Neural cell (in vitro differentiated cells): ENCODE measurements at regions not wholly inside any gene's neighbourhood (a gene's known extent, or its start where the extent isn't known, plus 50 kb on each side); places are given as distances from the start of the nearest gene placed in this dataset.

Source experiments
- H2AFZ ChIP-seq: fragments of 200-600, 300-800 bp; sonication (generic), shearing (Covaris generic); 2 replicates; pipeline ENCODE4 v1.6.0; 2014; ENCODE audit warnings: low read depth, mild to moderate bottlenecking, antibody characterized with exemption, low read length, moderate library complexity
- H3F3A ChIP-seq: fragments of 200-600 bp; shearing (Covaris generic); 2 replicates; pipeline ENCODE4 v1.6.1; 2016; ENCODE audit warnings: mild to moderate bottlenecking, moderate library complexity, mixed read lengths, antibody characterized with exemption, low read length; ENCODE audit not compliant: insufficient read depth, poor library complexity, severe bottlenecking
- H3K27ac ChIP-seq: fragments of 200-600, 300-800 bp; sonication (generic), shearing (Covaris generic); 2 replicates; pipeline ENCODE4 v1.5.1; 2014; ENCODE audit warnings: mild to moderate bottlenecking, low read length, moderate library complexity
- H3K27me3 ChIP-seq: fragments of 300-800, 200-600 bp; sonication (generic), shearing (Covaris generic); 2 replicates; pipeline ENCODE4 v1.6.0; 2014; ENCODE audit warnings: mild to moderate bottlenecking, low read depth, low read length, moderate library complexity; ENCODE audit not compliant: insufficient read depth
- H3K36me3 ChIP-seq: fragments of 300-800, 200-600 bp; sonication (generic), shearing (Covaris generic); 2 replicates; pipeline ENCODE4 v1.5.1; 2014; ENCODE audit warnings: mild to moderate bottlenecking, antibody characterized with exemption, low read length, moderate library complexity; ENCODE audit not compliant: insufficient read depth
- H3K4me2 ChIP-seq: fragments of 300-800, 200-600 bp; sonication (generic), shearing (Covaris generic); 2 replicates; pipeline ENCODE4 v1.6.0; 2014; ENCODE audit warnings: mild to moderate bottlenecking, low read length
- H3K4me3 ChIP-seq: fragments of 300-800, 200-600 bp; sonication (generic), shearing (Covaris generic); 2 replicates; pipeline ENCODE4 v1.5.1; 2014; ENCODE audit warnings: mild to moderate bottlenecking, low read length, moderate library complexity
- H3K79me2 ChIP-seq: fragments of 200-600 bp; shearing (Covaris generic); replicated peaks from 2 replicates; pipeline ENCODE4 v1.6.0; 2014; ENCODE audit warnings: mild to moderate bottlenecking, low read length, moderate library complexity; ENCODE audit not compliant: insufficient read depth
- H3K9ac ChIP-seq: fragments of 300-800, 200-600 bp; sonication (generic), shearing (Covaris generic); 2 replicates; pipeline ENCODE4 v1.6.1; 2016; ENCODE audit warnings: mild to moderate bottlenecking, low read length, mixed read lengths
- H3K9me2 ChIP-seq: fragments of 200-600 bp; shearing (Covaris generic); 2 replicates; pipeline ENCODE4 v1.6.1; 2016; ENCODE audit warnings: mild to moderate bottlenecking, low read length, mixed read lengths; ENCODE audit not compliant: insufficient read depth
- H3K9me3 ChIP-seq: fragments of 200-600, 300-800 bp; sonication (generic), shearing (Covaris generic); 2 replicates; pipeline ENCODE4 v1.6.1; 2016; ENCODE audit warnings: mild to moderate bottlenecking, mixed run types, low read length, moderate library complexity, mixed read lengths
- H4K20me1 ChIP-seq: fragments of 200-600 bp; shearing (Covaris generic); 2 replicates; pipeline ENCODE4 v1.6.1; 2016; ENCODE audit warnings: mild to moderate bottlenecking, mixed run types; ENCODE audit not compliant: insufficient read depth
- CTCF ChIP-seq: fragments of 450-650 bp; IDR thresholded peaks from 2 replicates; pipeline ENCODE4 v1.5.1; 2014; ENCODE audit warnings: antibody characterized with exemption, mild to moderate bottlenecking, moderate library complexity; ENCODE audit not compliant: poor library complexity, severe bottlenecking
- EP300 ChIP-seq: fragments of 450-650 bp; conservative IDR thresholded peaks from 2 replicates; pipeline ENCODE4 v1.6.1; 2014; ENCODE audit warnings: antibody characterized with exemption, mild to moderate bottlenecking, moderate library complexity; ENCODE audit not compliant: poor library complexity, severe bottlenecking
- EZH2 ChIP-seq: fragments of 200-600, 300-800 bp; shearing (Covaris generic), sonication (generic); IDR thresholded peaks from 2 replicates; pipeline ENCODE4 v1.6.1; 2014; ENCODE audit warnings: antibody characterized with exemption, low read length, borderline replicate concordance, mild to moderate bottlenecking; ENCODE audit not compliant: insufficient read depth, poor library complexity, severe bottlenecking
- MXI1 ChIP-seq: fragments of 450-650 bp; conservative IDR thresholded peaks from 2 replicates; pipeline ENCODE4 v1.6.1; 2014; ENCODE audit warnings: antibody characterized with exemption, mild to moderate bottlenecking; ENCODE audit not compliant: poor library complexity, severe bottlenecking
- POLR2AphosphoS5 ChIP-seq: IDR thresholded peaks from 2 replicates; pipeline ENCODE4 v1.6.1; 2012
- RAD21 ChIP-seq: fragments of 450-650 bp; conservative IDR thresholded peaks from 2 replicates; pipeline ENCODE4 v1.6.1; 2014; ENCODE audit warnings: antibody characterized with exemption, mild to moderate bottlenecking, moderate library complexity
- REST ChIP-seq: IDR thresholded peaks from 2 replicates; pipeline ENCODE4 v1.6.1; 2012; ENCODE audit warnings: borderline replicate concordance
- SMC3 ChIP-seq: fragments of 450-650 bp; conservative IDR thresholded peaks from 2 replicates; pipeline ENCODE4 v1.6.1; 2014; ENCODE audit warnings: antibody characterized with exemption, mild to moderate bottlenecking, moderate library complexity; ENCODE audit not compliant: poor library complexity
- TAF1 ChIP-seq: IDR thresholded peaks from 2 replicates; pipeline ENCODE4 v1.6.1; 2012; ENCODE audit warnings: low read depth

GRCh38 chr10:57513637-57514036 lies 754.1 kb downstream of the IPMK start:
- no peaks in the 10 kb centered on the region for H3F3A ChIP-seq
- no peak overlapping the region for H3K9ac ChIP-seq
- TF ChIP-seq EZH2 (no peak), MXI1 (no peak), SMC3 (no peak), REST (no peak), TAF1 (no peak), CTCF (no peak), EP300 (no peak), POLR2AphosphoS5 (no peak), RAD21 (no peak)
- no peaks in the 10 kb centered on the region for H3K9me2 ChIP-seq
- H4K20me1 ChIP-seq, result no peaks in the 10 kb centered on the region
- H3K79me2 ChIP-seq, result no peaks in the 10 kb centered on the region
- H3K36me3 ChIP-seq, result no peaks in the 10 kb centered on the region
- H3K27ac ChIP-seq, result no peak overlapping the region
- H2AFZ ChIP-seq, result no peak overlapping the region
- no peaks in the 10 kb centered on the region for H3K27me3 ChIP-seq
- H3K4me3 ChIP-seq, result no peak overlapping the region
- H3K4me2 ChIP-seq, result no peak overlapping the region
- no peaks in the 10 kb centered on the region for H3K9me3 ChIP-seq

GRCh38 chr10:57507788-57508187 lies 759.9 kb downstream of the IPMK start:
- Histone ChIP-seq H3K27me3 (no peaks in the 10 kb centered on the region), H3K9me2 (peaks cover 4% of the 10 kb centered on the region), H3K9me3 (no peaks in the 10 kb centered on the region), H3K27ac (no peak overlapping the region), H3K4me3 (no peak overlapping the region), H3K36me3 (no peaks in the 10 kb centered on the region), H4K20me1 (no peaks in the 10 kb centered on the region), H3K4me2 (no peak overlapping the region), H3K79me2 (no peaks in the 10 kb centered on the region), H3K9ac (no peak overlapping the region), H3F3A (no peaks in the 10 kb centered on the region), H2AFZ (no peak overlapping the region)
- TF ChIP-seq EP300, result no peak
- no peak for TF ChIP-seq MXI1
- no peak for TF ChIP-seq REST
- no peak for TF ChIP-seq CTCF
